ENCODE measurements at regions not wholly inside any gene's neighbourhood (a gene's known extent, or its start where the extent isn't known, plus 50 kb on each side); places are given as distances from the start of the nearest gene placed in this dataset.
"Not testable (repeated sequence)": the region's sequence is repeated elsewhere in the genome, so short reads cannot be mapped to it uniquely, and the experiment has no call there.

GRCh38 chr16:85238233-85238647, 126.0 kb upstream of the CIBAR2 start:
- Mint-ChIP-seq H3K4me3 (no peak overlapping the region), H3K27ac (no peak overlapping the region), H3K9me3 (no peaks in the 10 kb centered on the region), H3K4me1 (peaks cover 0 to 8% (median 6%) of the 10 kb centered on the region in 4 donors), H3K36me3 (no peaks in the 10 kb centered on the region), H3K27me3 (peaks cover 7 to 44% (median 17%) of the 10 kb centered on the region in 5 donors)
- ATAC-seq (no peak), DNase-seq (no peak)
- POLR2A ChIA-PET = no interaction called here

- POLR2A ChIA-PET = interaction anchor here (0.6 kb wide), 1 partner anchor 61 kb away, joined by 3 read pairs; no protein-coding TSS in a partner anchor
- ATAC-seq (no peak), DNase-seq (no peak)
- peaks cover 5 to 38% (median 14%) of the 10 kb centered on the region in 5 donors for H3K27me3 Mint-ChIP-seq
- peaks cover 0 to 8% (median 6%) of the 10 kb centered on the region in 4 donors for H3K4me1 Mint-ChIP-seq
- no peaks in the 10 kb centered on the region for H3K36me3 Mint-ChIP-seq
- H3K9me3 Mint-ChIP-seq = no peaks in the 10 kb centered on the region
- H3K27ac Mint-ChIP-seq = no peak overlapping the region
- H3K4me3 Mint-ChIP-seq = no peak overlapping the region
Observed at GRCh38 chr16:85239239-85239638, 127.0 kb upstream of the CIBAR2 start.

DNA sequence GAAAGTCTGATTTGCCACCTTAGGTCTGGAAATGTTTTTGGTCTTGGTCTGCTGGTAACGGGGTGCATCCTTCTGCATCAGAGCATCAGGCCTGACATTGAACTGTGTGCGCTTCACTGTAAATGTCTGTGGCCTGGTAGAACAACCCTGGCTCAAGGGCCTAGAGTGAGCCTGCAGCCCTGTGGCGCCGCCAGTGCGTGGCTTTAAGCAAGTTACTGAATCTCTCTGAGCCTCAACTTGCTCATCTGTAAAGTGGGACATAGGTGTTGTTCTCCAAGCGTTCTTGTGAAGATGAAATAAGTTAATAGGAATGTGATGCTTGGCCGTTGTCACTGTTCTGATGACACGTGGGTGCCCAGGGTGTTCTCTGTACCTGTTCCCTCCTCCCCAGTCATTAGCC, 127.6 kb upstream of the CIBAR2 start:
- H3K4me1 Mint-ChIP-seq = peaks cover 0 to 8% (median 6%) of the 10 kb centered on the region in 4 donors
- ATAC-seq = no peak
- no peaks in the 10 kb centered on the region for H3K9me3 Mint-ChIP-seq
- H3K27me3 Mint-ChIP-seq = peaks cover 5 to 36% (median 14%) of the 10 kb centered on the region in 5 donors
- no peak overlapping the region for H3K4me3 Mint-ChIP-seq
- H3K36me3 Mint-ChIP-seq = no peaks in the 10 kb centered on the region
- peak overlapping the region in 1 of 10 donors; percentile 67 for H3K27ac Mint-ChIP-seq
- POLR2A ChIA-PET = no interaction called here
- no peak for DNase-seq

- H3K27me3 Mint-ChIP-seq = peaks cover 5 to 38% (median 15%) of the 10 kb centered on the region in 5 donors
- POLR2A ChIA-PET = interaction anchor here (0.5 kb wide), 1 partner anchor 180 kb away, joined by 4 read pairs; no protein-coding TSS in a partner anchor
- H3K36me3 Mint-ChIP-seq = no peaks in the 10 kb centered on the region
- H3K27ac Mint-ChIP-seq = no peak overlapping the region
- H3K4me3 Mint-ChIP-seq = no peak overlapping the region
- no peaks in the 10 kb centered on the region for H3K9me3 Mint-ChIP-seq
- DNase-seq (no peak), ATAC-seq (no peak)
- H3K4me1 Mint-ChIP-seq = peaks cover 3 to 10% (median 7%) of the 10 kb centered on the region in 4 donors
Observed at GRCh38 chr16:85240982-85241924, 129.0 kb upstream of the CIBAR2 start.

- Mint-ChIP-seq H3K9me3 (no peaks in the 10 kb centered on the region), H3K4me3 (no peak overlapping the region), H3K27me3 (peaks cover 6 to 32% (median 9%) of the 10 kb centered on the region in 5 donors), H3K27ac (no peak overlapping the region), H3K4me1 (peaks cover 2 to 9% (median 5%) of the 10 kb centered on the region in 4 donors), H3K36me3 (no peaks in the 10 kb centered on the region)
- DNase-seq = no peak
- POLR2A ChIA-PET = no interaction called here
- ATAC-seq = no peak
Observed at GRCh38 chr16:85242140-85242539, 129.9 kb upstream of the CIBAR2 start.

DNA sequence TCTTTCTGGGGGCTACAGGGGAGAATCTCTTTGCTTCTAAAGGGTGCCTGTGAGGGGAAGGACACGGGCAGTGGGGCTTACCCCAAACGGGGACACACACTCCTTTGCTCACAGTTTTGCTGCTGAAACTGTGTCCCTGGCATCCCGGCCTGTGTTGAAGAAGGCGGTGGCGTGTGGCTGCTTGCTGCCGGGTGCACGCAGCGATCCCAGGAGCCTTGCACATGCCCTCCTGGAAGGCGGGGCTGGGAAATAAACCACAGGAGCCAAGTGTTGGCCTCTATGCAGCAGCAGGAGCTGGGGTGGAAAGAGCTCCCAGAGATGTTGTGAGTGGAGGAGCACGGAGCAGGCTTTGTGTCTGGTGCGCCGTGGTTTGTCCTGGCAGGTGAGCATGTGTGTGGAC, 131.0 kb upstream of the CIBAR2 start:
- Mint-ChIP-seq H3K27me3 (peaks cover 4 to 24% (median 9%) of the 10 kb centered on the region in 5 donors), H3K9me3 (no peaks in the 10 kb centered on the region), H3K4me3 (no peak overlapping the region), H3K4me1 (peaks cover 2 to 9% (median 5%) of the 10 kb centered on the region in 4 donors), H3K27ac (no peak overlapping the region), H3K36me3 (no peaks in the 10 kb centered on the region)
- POLR2A ChIA-PET = no interaction called here
- ATAC-seq (no peak), DNase-seq (no peak)

GRCh38 chr16:85244452-85244851, 132.2 kb upstream of the CIBAR2 start:
- ATAC-seq, H3K4me1 Mint-ChIP-seq: not testable (repeated sequence)

DNA sequence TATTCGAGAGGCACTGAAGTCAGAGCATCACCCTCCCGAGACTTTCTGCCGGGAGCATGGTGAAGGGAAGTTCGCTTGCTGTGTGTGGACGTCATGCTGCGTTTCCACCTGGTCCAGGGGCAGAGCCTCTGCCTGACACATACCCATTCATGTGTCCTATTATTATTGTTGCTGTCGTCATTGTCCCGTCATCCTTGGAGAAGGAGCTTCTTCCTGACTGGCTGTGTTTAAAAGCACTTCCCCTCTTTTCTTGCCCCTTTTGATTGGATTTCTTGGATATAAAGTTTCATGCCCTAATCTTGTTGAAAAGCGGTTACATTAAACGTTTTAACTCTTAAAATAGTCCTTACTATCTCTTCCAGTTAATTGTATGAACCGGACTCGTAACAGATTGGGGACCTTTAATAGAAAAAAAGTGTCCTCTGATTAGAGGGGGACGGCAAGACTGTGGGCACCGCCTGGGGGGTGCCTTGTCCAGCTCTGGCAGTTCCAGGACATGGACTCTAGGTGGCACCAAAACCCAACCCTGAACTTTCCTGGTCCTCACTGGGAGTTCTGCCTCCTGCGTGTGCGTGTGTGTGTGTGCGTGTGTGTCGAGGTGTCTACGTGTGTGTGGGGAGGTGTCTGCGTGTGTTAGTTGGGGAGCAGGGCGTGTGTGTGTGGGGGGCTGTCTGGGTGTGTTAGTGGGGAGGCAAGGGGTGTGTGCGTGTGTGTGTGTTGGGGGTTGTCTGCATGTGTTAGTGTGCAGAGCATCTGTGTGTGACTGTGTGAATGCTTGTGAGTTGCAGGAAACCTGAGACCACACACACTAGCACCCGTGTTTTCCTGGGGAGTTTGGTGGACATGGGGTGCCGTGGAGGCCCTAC, 133.3 kb upstream of the CIBAR2 start:
- Mint-ChIP-seq H3K9me3 (no peaks in the 10 kb centered on the region), H3K27ac (peak overlapping the region in 1 of 10 donors; percentile 77), H3K36me3 (no peaks in the 10 kb centered on the region), H3K27me3 (peaks cover 4 to 12% (median 5%) of the 10 kb centered on the region in 5 donors), H3K4me1 (peaks cover 2 to 9% (median 5%) of the 10 kb centered on the region in 4 donors), H3K4me3 (no peak overlapping the region)
- POLR2A ChIA-PET = no interaction called here
- ATAC-seq = peak; percentile 87
- DNase-seq = peak; percentile 33 to 78 (median 56)

More at GRCh38 chr16:85244452-85244851, 132.2 kb upstream of the CIBAR2 start:
- H3K9me3 Mint-ChIP-seq, H3K4me3 Mint-ChIP-seq, H3K27ac Mint-ChIP-seq, H3K36me3 Mint-ChIP-seq, DNase-seq, POLR2A ChIA-PET: not testable (repeated sequence)
- H3K27me3 Mint-ChIP-seq = peaks cover 4 to 18% (median 9%) of the 10 kb centered on the region in 5 donors

GRCh38 chr16:85246473-85246872, 134.2 kb upstream of the CIBAR2 start:
- DNase-seq = no peak
- ATAC-seq = no peak
- Mint-ChIP-seq H3K27me3 (peaks cover 4 to 12% (median 5%) of the 10 kb centered on the region in 5 donors), H3K36me3 (no peaks in the 10 kb centered on the region), H3K9me3 (no peaks in the 10 kb centered on the region), H3K4me3 (no peak overlapping the region), H3K27ac (no peak overlapping the region), H3K4me1 (peaks cover 2 to 9% (median 5%) of the 10 kb centered on the region in 4 donors)
- POLR2A ChIA-PET = interaction anchor here (0.7 kb wide), 1 partner anchor 462 kb away, joined by 3 read pairs; no protein-coding TSS in a partner anchor

- POLR2A ChIA-PET = no interaction called here
- DNase-seq (no peak), ATAC-seq (no peak)
- Mint-ChIP-seq H3K27me3 (peaks cover 4 to 12% (median 5%) of the 10 kb centered on the region in 5 donors), H3K36me3 (no peaks in the 10 kb centered on the region), H3K4me3 (no peak overlapping the region), H3K9me3 (no peaks in the 10 kb centered on the region), H3K27ac (peak overlapping the region in 1 of 10 donors; percentile 25), H3K4me1 (peaks cover 2 to 9% (median 5%) of the 10 kb centered on the region in 4 donors)
Observed at GRCh38 chr16:85246973-85247372, 134.7 kb upstream of the CIBAR2 start.

DNA sequence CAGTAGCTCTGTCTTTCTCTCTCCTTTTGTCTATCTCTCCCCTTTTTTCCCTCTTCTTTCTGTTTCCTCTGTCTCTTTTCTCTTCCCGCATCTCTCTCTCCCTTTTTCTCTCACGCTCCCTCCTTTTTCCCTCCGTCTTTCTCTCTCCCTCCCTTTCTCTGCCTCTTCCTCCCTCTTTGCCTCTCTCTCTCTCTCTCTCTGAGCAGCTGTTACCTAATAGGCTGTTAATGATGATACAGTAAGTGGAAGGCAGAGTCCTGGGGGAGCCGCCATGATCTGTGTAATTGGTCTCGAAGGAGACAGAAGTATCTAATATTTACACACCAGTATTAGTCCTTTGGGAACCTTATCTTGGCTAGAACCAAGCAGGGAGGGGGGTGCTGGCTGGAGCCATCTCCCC, 136.1 kb upstream of the CIBAR2 start:
- Mint-ChIP-seq H3K27ac (no peak overlapping the region), H3K4me1 (peaks cover 3 to 12% (median 8%) of the 10 kb centered on the region in 4 donors), H3K9me3 (no peaks in the 10 kb centered on the region), H3K27me3 (peaks cover 4 to 12% (median 5%) of the 10 kb centered on the region in 5 donors), H3K4me3 (no peak overlapping the region), H3K36me3 (no peaks in the 10 kb centered on the region)
- no peak for ATAC-seq
- POLR2A ChIA-PET = no interaction called here
- DNase-seq = no peak

DNA sequence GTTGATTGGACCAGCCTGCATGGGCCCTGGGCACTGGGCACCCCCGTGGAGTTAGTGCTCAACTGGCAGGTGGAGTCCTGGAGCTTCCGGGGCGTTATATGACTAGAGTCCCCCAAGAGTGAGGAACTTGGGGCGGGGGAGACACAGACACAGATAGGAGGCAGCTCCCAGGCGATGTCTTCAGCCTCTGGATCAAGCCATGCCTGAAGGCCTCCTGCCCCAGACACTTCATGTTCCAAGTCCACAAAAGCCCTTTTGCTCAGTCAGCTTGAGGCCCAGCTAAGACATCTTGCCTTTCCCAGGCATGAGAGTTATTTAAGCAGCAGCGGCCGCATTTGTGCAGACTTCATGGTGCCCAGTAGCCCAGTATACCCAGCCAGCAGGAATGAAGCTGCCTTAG, 136.6 kb upstream of the CIBAR2 start:
- H3K36me3 Mint-ChIP-seq = no peaks in the 10 kb centered on the region
- no peak for DNase-seq
- ATAC-seq = no peak
- H3K9me3 Mint-ChIP-seq = no peaks in the 10 kb centered on the region
- peaks cover 3 to 14% (median 8%) of the 10 kb centered on the region in 4 donors for H3K4me1 Mint-ChIP-seq
- no peak overlapping the region for H3K4me3 Mint-ChIP-seq
- POLR2A ChIA-PET = no interaction called here
- no peak overlapping the region for H3K27ac Mint-ChIP-seq
- H3K27me3 Mint-ChIP-seq = peaks cover 4 to 12% (median 5%) of the 10 kb centered on the region in 5 donors
